ENCODE measurements at regions not wholly inside any gene's neighbourhood (a gene's known extent, or its start where the extent isn't known, plus 50 kb on each side); places are given as distances from the start of the nearest gene placed in this dataset.

DNA sequence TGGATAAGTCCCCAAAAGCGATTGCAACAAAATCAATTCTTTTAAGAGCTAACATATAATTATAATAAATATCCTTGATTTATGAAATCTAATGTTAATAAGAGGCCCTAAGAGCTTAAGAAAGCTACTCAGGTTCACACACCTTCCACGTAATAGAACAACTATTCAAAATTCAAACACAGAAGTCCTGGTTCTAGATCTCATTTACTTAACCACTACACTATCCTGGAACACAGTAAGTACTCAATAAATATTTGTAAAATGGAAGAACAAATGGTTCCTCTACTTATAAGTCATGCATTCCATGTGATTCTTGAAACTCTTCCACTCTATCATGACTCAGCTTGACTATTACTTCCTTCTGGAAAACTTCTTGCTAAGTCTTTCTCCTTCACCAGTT is 268.2 kb downstream of the FAM181B start:
- DNase-seq (ENCODE audit: extremely low read depth, low read depth), result no peak
- no peak overlapping the region for H3K4me3 ChIP-seq (replicated peaks; ENCODE audit: low read depth, low read length)
- TF ChIP-seq, protein P1, sequence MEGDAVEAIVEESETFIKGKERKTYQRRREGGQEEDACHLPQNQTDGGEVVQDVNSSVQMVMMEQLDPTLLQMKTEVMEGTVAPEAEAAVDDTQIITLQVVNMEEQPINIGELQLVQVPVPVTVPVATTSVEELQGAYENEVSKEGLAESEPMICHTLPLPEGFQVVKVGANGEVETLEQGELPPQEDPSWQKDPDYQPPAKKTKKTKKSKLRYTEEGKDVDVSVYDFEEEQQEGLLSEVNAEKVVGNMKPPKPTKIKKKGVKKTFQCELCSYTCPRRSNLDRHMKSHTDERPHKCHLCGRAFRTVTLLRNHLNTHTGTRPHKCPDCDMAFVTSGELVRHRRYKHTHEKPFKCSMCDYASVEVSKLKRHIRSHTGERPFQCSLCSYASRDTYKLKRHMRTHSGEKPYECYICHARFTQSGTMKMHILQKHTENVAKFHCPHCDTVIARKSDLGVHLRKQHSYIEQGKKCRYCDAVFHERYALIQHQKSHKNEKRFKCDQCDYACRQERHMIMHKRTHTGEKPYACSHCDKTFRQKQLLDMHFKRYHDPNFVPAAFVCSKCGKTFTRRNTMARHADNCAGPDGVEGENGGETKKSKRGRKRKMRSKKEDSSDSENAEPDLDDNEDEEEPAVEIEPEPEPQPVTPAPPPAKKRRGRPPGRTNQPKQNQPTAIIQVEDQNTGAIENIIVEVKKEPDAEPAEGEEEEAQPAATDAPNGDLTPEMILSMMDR (IDR thresholded peaks at IDR 0.05; ENCODE audit: low read depth, low read length, missing control alignments), result no peak

DNA sequence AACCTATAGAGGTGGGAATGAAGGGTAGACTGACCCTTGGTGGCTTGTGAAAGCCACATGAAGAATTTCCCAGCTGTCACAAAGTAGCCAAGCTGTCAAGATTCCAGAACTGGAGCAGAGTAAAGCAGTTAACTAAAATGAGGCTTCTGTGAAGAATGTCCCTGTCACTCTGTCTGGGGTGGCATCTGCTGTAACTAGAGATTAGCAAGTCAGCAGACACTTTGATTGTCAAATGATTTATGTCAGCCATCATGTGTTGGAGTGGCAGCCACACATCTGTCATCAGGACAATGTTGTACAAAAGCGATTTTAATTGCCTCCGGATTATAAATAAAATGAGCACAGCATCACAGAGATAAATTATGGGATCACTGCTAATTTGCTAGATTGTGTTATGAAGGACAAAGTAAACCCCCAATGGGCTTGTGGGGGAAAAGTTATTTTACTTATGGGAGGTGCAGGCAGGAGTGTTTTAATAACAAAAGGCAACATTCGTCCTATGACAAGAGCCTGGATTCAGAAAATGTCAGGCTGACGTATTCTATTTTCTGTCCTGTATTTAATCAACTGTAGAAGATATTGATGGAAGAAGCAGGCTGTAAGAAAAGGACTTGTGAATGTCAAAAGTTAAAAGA is 270.9 kb downstream of the FAM181B start:
- TF ChIP-seq, protein P1 (IDR thresholded peaks at IDR 0.05; ENCODE audit: low read depth, low read length, missing control alignments), result no peak
- no peak for DNase-seq (ENCODE audit: extremely low read depth, low read depth)
- H3K4me3 ChIP-seq (replicated peaks; ENCODE audit: low read depth, low read length), result no peak overlapping the region

DNA sequence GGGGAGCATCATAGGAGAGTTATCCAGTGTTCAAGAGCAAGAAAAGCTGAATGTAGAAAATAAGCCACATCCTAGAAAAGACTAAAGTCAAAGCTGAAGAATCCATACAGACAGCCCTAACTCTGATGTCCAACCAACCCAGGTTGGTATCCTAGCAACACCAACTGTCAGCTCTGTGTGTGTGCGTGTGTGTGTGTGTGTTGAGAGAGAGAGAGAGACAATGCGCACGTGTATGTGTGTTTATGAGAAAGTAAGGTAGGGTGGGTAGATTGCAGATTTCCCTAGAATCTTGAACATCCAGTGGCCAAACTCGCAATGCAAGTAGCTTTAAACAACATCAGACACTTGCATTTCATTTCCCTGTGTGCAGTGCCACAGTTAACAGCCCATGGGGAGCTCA is 274.9 kb downstream of the FAM181B start:
- no peak for DNase-seq (ENCODE audit: extremely low read depth, low read depth)

DNA sequence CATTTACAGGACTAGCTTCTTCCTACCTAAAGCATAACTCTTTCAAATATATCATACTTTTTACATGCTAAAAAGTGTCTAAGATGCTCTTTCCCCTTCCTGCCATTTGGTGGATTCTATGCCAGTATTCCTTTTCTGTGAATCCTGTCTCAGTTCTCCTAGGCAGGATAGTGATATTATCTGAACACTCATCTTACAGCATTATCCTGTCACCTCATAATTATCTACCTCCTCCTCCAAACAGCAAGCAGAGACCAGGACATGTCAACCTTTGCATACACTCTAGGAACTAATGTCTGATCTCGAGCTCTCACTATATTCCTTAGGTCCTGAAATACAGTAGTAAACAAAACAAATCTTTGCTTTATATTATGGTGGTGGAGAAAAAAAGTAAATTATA is 275.5 kb downstream of the FAM181B start:
- DNase-seq (ENCODE audit: extremely low read depth, low read depth), result no peak
- TF ChIP-seq, protein P1 (IDR thresholded peaks at IDR 0.05; ENCODE audit: low read depth, low read length, missing control alignments), result no peak
- H3K4me3 ChIP-seq (replicated peaks; ENCODE audit: low read depth, low read length), result no peak overlapping the region

More for the DNA sequence above, 274.9 kb downstream of the FAM181B start:
- TF ChIP-seq, protein P1 (IDR thresholded peaks at IDR 0.05; ENCODE audit: low read depth, low read length, missing control alignments), result no peak
- no peak overlapping the region for H3K4me3 ChIP-seq (replicated peaks; ENCODE audit: low read depth, low read length)

DNA sequence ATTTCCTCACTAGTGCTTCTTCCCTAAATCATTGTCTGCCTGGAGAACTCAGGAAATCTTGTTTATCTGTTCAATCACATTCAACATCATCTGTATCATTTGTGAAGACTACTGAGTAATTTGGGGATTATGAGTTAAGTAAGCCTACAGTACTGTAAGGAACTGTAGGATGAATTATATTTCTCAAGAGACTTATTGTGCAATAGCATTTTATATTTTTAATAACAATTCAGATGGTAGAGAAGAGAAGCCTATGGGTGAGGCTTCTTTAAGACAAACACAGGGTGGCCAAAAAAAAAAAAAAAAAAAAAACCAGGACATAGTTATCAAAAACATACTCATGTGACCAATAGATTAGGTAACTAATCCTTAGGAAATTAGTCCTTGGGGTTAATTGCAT is 282.7 kb downstream of the FAM181B start:
- DNase-seq (ENCODE audit: extremely low read depth, low read depth), result no peak
- H3K4me3 ChIP-seq (replicated peaks; ENCODE audit: low read depth, low read length), result no peak overlapping the region
- TF ChIP-seq, protein P1 (IDR thresholded peaks at IDR 0.05; ENCODE audit: low read depth, low read length, missing control alignments), result no peak

DNA sequence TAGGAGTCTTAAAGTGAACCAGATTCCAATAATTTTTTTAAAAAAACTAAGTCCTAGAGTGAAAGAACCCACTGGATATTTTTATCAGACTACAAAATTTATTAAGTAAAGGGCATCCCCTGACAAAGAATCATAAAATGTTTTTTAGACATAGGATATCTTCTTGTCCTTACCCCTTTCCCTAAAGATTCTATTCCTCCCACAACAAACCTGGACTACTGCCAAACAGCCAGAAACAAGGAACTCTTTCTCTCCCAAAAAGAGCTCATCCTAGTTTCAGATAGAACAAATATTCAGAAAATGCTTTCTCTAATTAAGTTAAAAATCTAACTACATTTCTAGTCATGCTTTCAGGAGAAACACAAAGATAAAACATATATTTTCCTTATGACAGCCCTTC is 327.1 kb downstream of the FAM181B start:
- TF ChIP-seq, protein P1 (IDR thresholded peaks at IDR 0.05; ENCODE audit: low read depth, low read length, missing control alignments), result no peak
- no peak overlapping the region for H3K4me3 ChIP-seq (replicated peaks; ENCODE audit: low read depth, low read length)
- no peak for DNase-seq (ENCODE audit: extremely low read depth, low read depth)

DNA sequence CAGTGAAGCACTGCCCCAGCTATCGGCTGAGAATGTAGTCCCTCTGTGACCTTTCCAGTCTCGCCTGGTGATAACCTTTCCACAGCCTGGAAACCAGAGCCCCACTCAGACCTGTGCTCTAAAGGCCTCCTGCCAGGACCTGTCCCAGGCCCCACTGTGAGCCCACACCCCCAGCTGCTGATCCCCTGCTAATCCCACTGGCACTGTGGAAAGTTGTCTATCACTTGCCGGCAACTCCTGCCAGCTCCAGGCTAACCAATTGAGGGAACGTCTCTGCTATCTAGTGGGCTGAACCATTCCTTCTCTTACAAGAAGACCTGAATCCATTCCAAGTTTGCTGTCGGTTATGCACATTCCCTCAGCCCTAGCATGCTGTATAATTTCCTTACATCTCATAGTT is 328.2 kb downstream of the FAM181B start:
- TF ChIP-seq, protein P1 (IDR thresholded peaks at IDR 0.05; ENCODE audit: low read depth, low read length, missing control alignments), result no peak
- DNase-seq (ENCODE audit: extremely low read depth, low read depth), result no peak
- H3K4me3 ChIP-seq (replicated peaks; ENCODE audit: low read depth, low read length), result no peak overlapping the region

Measured in HFF-Myc (cell line).